Astrocyte (in vitro differentiated cells and primary cell): ENCODE measurements at regions not wholly inside any gene's neighbourhood (a gene's known extent, or its start where the extent isn't known, plus 50 kb on each side); places are given as distances from the start of the nearest gene placed in this dataset.

Experiments used
- EZH2 ChIP-seq: IDR thresholded peaks from 2 replicates; pipeline ENCODE4 v1.6.1; 2012; ENCODE audit warnings: mild to moderate bottlenecking, low read length, inconsistent platforms; ENCODE audit not compliant: insufficient read depth
- TF ChIP-seq, protein P1 (sequence below): IDR thresholded peaks from 2 replicates; pipeline ENCODE4 v1.5.1; 2011; ENCODE audit warnings: low read depth, mild to moderate bottlenecking, inconsistent platforms, low read length, moderate library complexity; ENCODE audit not compliant: insufficient read depth

DNA sequence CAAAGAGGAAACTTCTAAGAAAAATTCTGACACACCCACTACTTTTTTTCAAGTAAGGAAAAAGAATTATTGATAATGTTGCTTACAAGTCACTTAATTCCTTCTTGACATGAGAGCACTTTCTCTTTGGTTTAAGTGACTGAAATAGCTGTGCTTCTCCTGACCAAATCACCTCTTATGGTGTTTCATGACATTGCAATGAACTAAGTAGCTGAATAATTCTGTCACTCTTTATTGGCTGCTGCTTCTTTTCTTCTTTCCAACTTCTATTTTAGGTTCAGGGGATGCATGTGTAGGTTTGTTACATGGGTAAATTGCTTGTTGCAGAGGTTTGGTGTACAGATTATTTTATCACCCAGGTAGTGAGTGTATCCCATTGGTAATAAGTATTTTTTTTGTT lies 447.6 kb upstream of the NETO1 start:
- TF ChIP-seq, protein P1, sequence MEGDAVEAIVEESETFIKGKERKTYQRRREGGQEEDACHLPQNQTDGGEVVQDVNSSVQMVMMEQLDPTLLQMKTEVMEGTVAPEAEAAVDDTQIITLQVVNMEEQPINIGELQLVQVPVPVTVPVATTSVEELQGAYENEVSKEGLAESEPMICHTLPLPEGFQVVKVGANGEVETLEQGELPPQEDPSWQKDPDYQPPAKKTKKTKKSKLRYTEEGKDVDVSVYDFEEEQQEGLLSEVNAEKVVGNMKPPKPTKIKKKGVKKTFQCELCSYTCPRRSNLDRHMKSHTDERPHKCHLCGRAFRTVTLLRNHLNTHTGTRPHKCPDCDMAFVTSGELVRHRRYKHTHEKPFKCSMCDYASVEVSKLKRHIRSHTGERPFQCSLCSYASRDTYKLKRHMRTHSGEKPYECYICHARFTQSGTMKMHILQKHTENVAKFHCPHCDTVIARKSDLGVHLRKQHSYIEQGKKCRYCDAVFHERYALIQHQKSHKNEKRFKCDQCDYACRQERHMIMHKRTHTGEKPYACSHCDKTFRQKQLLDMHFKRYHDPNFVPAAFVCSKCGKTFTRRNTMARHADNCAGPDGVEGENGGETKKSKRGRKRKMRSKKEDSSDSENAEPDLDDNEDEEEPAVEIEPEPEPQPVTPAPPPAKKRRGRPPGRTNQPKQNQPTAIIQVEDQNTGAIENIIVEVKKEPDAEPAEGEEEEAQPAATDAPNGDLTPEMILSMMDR, result no peak
- TF ChIP-seq EZH2, result no peak
